ENCODE measurements at regions not wholly inside any gene's neighbourhood (a gene's known extent, or its start where the extent isn't known, plus 50 kb on each side); places are given as distances from the start of the nearest gene placed in this dataset.

GRCh38 chrX:20954014-20954413, 420.2 kb upstream of the CNKSR2 start:
- TF ChIP-seq, protein P1, sequence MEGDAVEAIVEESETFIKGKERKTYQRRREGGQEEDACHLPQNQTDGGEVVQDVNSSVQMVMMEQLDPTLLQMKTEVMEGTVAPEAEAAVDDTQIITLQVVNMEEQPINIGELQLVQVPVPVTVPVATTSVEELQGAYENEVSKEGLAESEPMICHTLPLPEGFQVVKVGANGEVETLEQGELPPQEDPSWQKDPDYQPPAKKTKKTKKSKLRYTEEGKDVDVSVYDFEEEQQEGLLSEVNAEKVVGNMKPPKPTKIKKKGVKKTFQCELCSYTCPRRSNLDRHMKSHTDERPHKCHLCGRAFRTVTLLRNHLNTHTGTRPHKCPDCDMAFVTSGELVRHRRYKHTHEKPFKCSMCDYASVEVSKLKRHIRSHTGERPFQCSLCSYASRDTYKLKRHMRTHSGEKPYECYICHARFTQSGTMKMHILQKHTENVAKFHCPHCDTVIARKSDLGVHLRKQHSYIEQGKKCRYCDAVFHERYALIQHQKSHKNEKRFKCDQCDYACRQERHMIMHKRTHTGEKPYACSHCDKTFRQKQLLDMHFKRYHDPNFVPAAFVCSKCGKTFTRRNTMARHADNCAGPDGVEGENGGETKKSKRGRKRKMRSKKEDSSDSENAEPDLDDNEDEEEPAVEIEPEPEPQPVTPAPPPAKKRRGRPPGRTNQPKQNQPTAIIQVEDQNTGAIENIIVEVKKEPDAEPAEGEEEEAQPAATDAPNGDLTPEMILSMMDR (conservative IDR thresholded peaks at IDR 0.05), result no peak
- TF ChIP-seq ZFX (IDR thresholded peaks at IDR 0.05), result no peak
